HCT116 (cell line): ENCODE measurements at regions not wholly inside any gene's neighbourhood (a gene's known extent, or its start where the extent isn't known, plus 50 kb on each side); places are given as distances from the start of the nearest gene placed in this dataset.
"Not testable (repeated sequence)": the region's sequence is repeated elsewhere in the genome, so short reads cannot be mapped to it uniquely, and the experiment has no call there.

Experiments
- ATF3 ChIP-seq: IDR thresholded peaks from 2 replicates; pipeline ENCODE4 v1.6.1; 2012
- CBX3 ChIP-seq: IDR thresholded peaks from 2 replicates; pipeline ENCODE4 v1.6.1; 2012; ENCODE audit warnings: low read depth
- CEBPB ChIP-seq: IDR thresholded peaks from 2 replicates; pipeline ENCODE4 v1.6.1; 2012; ENCODE audit warnings: low read depth
- CTCF ChIP-seq, 3 experiments: fragments of 200-600 bp in 1 of 3; sonication (generic) in 1 of 3; IDR thresholded peaks in 2 of 3; conservative IDR thresholded peaks in 1 of 3; 2 replicates each; pipeline ENCODE4 v1.5.1; 2012 to 2017; ENCODE audit warnings: low read depth in 2 of 3, low read length in 2 of 3, antibody characterized with exemption in 1 of 3, borderline replicate concordance in 1 of 3, control low read depth in 1 of 3, mild to moderate bottlenecking in 1 of 3, mixed read lengths in 1 of 3, mixed run types in 1 of 3, moderate library complexity in 1 of 3; ENCODE audit not compliant: insufficient read depth in 1 of 3
- EZH2 ChIP-seq: fragments of 200-600 bp; sonication (generic); IDR thresholded peaks from 2 replicates; pipeline ENCODE4 v1.6.1; 2017; ENCODE audit warnings: antibody characterized with exemption, mixed run types
- EZH2phosphoT487 ChIP-seq: fragments of 200-600 bp; IDR thresholded peaks from 2 replicates; pipeline ENCODE4 v1.6.1; 2018; ENCODE audit warnings: antibody characterized with exemption, borderline replicate concordance
- FOSL1 ChIP-seq: IDR thresholded peaks from 2 replicates; pipeline ENCODE4 v1.6.1; 2012; ENCODE audit warnings: low read depth
- POLR2A ChIP-seq: IDR thresholded peaks from 2 replicates; pipeline ENCODE4 v1.7.0; 2011; ENCODE audit warnings: borderline replicate concordance; ENCODE audit not compliant: insufficient read depth, insufficient read length; ENCODE audit errors: extremely low read depth
- POLR2AphosphoS5 ChIP-seq: IDR thresholded peaks from 2 replicates; pipeline ENCODE4 v1.6.1; 2011; ENCODE audit warnings: mild to moderate bottlenecking, low read depth, low read length, moderate library complexity
- RAD21 ChIP-seq: IDR thresholded peaks from 2 replicates; pipeline ENCODE4 v1.6.1; 2012; ENCODE audit warnings: low read depth, mild to moderate bottlenecking
- REST ChIP-seq: IDR thresholded peaks from 2 replicates; pipeline ENCODE4 v1.6.1; 2012; ENCODE audit warnings: low read depth
- SP1 ChIP-seq: IDR thresholded peaks from 2 replicates; pipeline ENCODE4 v1.6.1; 2012; ENCODE audit warnings: low read depth
- ZNF274 ChIP-seq: fragments of 200-500 bp; sonication (Bioruptor generic); IDR thresholded peaks from 2 replicates; pipeline ENCODE4 v1.6.1; 2014; ENCODE audit warnings: mild to moderate bottlenecking, low read depth, low read length, inconsistent platforms
- TF ChIP-seq, protein P1 (sequence below): IDR thresholded peaks from 2 replicates; pipeline ENCODE4 v1.6.1; 2012

- TF ChIP-seq EZH2phosphoT487; POLR2AphosphoS5; RAD21; CTCF (IDR thresholded peaks at IDR 0.05 in 2 of 3, conservative IDR thresholded peaks at IDR 0.05 in 1 of 3; ENCODE audit: borderline replicate concordance in 1 of 3, insufficient read depth in 1 of 3, low read depth in 2 of 3, low read length in 2 of 3); CEBPB; EZH2; CBX3; POLR2A; ZNF274; REST; SP1; FOSL1; ATF3: not testable (repeated sequence)
- TF ChIP-seq, protein P1, sequence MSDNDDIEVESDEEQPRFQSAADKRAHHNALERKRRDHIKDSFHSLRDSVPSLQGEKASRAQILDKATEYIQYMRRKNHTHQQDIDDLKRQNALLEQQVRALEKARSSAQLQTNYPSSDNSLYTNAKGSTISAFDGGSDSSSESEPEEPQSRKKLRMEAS, result not testable (repeated sequence)
These were observed 1255.8 kb downstream of the RPIA start for GRCh38 chr2:89947208-89947815.
